GM13976 (cell line): ENCODE measurements at regions not wholly inside any gene's neighbourhood (a gene's known extent, or its start where the extent isn't known, plus 50 kb on each side); places are given as distances from the start of the nearest gene placed in this dataset.

ENCODE experiments used
- DNase-seq: peaks from one replicate; pipeline ENCODE4 v3.0.0; 2012; ENCODE audit warnings: low spot score
- in situ Hi-C: fragments of 300-500 bp; cut with MboI; formaldehyde crosslinking; loops from one replicate; pipeline ENCODE4 v1.12.0; 2022; ENCODE audit warnings: low sequenced_read_pairs, mixed read lengths, inconsistent platforms; ENCODE audit not compliant: unreplicated experiment
- TF ChIP-seq, protein P1 (sequence below): IDR thresholded peaks from 2 replicates; pipeline ENCODE4 v1.5.1; 2012; ENCODE audit warnings: borderline replicate concordance, mild to moderate bottlenecking; ENCODE audit not compliant: insufficient read depth; ENCODE audit errors: extremely low read depth, missing control alignments, control extremely low read depth

DNA sequence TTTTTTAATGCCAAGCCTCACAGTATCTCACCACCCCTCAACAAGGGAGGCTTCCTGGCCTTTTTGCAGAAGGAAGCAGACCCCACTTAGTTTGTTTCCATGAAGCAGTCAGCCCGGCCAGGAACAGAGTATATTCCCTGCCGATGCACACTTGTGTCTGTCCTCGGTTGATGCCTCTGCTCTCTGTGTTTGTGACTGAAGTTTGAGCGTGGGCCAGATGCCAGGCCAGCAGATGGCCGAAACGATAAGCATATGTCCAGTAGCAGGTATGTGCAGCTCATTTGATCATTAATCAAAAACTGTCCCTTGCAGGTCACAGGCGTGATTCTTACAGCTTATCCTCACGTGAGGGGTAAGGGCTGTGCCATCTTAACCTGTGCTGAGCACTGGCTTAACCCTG lies 144.0 kb downstream of the IRS2 start:
- DNase-seq, result no peak
- TF ChIP-seq, protein P1, sequence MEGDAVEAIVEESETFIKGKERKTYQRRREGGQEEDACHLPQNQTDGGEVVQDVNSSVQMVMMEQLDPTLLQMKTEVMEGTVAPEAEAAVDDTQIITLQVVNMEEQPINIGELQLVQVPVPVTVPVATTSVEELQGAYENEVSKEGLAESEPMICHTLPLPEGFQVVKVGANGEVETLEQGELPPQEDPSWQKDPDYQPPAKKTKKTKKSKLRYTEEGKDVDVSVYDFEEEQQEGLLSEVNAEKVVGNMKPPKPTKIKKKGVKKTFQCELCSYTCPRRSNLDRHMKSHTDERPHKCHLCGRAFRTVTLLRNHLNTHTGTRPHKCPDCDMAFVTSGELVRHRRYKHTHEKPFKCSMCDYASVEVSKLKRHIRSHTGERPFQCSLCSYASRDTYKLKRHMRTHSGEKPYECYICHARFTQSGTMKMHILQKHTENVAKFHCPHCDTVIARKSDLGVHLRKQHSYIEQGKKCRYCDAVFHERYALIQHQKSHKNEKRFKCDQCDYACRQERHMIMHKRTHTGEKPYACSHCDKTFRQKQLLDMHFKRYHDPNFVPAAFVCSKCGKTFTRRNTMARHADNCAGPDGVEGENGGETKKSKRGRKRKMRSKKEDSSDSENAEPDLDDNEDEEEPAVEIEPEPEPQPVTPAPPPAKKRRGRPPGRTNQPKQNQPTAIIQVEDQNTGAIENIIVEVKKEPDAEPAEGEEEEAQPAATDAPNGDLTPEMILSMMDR, result no peak
- in situ Hi-C loops, result no loop called here

DNA sequence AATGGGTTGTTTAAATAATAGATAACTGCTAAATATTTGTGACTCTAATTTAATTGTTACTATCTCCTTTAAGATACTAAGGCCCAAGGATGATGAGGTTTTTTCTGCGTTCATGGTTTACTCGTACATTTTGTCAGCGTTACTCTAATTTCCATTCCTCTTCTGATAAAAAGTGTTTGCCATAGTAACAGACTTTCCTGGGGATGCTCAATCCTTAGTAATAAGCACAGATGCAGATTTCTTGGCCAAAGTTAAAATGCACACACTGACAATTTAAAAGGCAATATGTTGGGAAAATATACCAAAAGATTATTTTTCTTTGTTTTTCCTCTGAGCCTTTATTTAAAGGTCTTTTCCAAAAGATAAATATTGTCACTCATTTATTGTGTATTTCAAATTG lies 149.6 kb downstream of the IRS2 start:
- TF ChIP-seq, protein P1, result no peak
- DNase-seq, result no peak
- in situ Hi-C loops, result no loop called here

DNA sequence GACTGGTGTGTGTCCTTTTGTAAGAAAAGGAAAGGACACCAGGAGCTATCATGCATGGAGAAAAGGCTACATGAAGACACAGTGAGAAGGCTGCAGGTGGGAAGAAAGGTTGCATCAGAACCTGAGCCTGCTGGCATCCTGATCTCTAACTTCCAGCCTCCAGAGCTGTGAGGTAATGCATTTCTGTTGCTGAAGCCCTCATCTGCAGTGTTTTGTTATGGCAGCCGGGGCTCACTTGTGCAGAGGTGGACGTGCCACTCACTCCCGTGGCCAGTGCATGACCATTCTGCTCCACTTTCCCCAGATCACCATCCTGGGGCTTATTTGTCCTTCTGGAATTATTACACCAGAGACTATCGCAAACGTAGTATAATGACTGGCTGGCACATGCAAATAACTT lies 155.3 kb downstream of the IRS2 start:
- TF ChIP-seq, protein P1, result no peak
- DNase-seq, result no peak
- in situ Hi-C loops, result no loop called here

DNA sequence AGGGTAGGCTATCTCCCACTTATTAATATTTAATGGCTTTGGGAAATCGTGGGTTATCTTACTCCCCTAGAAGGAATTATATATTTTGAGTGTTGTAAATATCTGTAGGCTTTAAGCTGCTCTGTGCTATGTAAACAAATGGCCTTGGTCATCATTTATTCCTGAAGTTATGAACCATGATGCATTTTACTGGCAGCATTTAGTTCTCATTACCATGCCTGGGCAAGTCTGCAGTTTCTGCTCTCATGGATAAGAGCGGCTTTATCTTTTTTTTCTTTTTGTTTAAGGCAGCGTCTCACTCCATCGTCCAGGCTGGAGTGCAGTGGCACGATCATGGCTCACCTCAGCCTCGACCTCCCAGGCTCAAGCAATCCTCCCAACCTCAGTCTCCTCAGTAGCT lies 156.1 kb downstream of the IRS2 start:
- TF ChIP-seq, protein P1, result no peak
- no peak for DNase-seq
- in situ Hi-C loops, result no loop called here

DNA sequence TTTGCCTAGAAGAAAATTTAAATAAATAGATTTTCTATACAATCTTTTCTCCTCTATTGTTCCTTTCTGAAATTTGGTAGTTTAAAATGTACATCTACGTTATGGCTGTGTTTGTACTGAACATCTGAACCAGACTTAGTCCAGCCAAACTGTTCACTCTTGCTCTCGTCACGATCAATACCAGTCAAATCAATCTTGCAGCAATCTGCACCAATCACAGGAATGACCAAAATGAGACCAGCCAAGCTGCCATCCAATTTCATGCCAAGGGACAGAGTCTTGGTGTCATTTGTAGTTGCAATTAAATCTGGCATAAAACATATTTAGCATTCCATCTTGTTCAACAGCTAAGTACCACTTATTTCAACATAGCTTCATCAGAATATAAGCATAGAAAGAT lies 156.6 kb downstream of the IRS2 start:
- in situ Hi-C loops, result no loop called here
- TF ChIP-seq, protein P1, result no peak
- no peak for DNase-seq

DNA sequence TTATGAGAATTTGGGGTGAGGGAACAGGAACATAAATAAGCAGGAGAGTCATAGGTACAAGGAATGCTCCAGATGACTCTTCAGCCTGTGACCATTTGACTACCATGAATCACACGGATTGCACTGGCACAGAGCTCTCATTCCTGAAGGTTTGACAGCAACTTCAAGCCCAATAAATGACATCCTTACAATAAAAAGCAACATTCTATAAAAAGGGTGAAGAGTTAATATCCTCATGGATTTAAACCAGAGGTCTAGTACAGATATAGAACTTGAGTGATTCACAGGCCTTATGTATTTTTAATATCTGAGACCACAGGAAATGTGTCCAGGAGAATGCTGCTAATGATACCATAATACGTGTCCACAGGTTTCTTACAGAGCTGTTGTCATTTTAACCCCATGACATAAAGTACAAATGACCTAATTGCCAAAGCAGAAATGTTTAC lies 158.1 kb downstream of the IRS2 start:
- TF ChIP-seq, protein P1, result no peak
- in situ Hi-C loops, result no loop called here
- no peak for DNase-seq

DNA sequence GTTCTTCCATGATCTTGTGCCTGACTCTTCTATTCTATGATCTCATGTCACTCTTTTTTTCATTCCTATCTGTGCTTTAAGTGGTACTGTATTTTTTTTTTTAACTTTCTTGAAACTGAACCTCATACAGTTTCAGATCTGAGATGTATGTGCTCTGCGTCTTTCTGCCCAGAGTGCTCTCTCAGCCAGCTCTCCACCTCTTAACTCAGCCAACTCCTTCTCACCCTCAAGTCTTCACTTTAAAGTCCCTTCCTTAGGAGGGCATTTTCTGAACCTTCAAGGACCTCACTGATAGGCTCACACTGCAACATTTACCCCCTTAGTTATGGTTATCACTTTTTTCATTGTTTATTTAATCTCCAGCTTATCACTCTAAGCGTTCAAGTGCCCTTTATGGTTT lies 158.7 kb downstream of the IRS2 start:
- in situ Hi-C loops, result no loop called here
- TF ChIP-seq, protein P1, result no peak
- no peak for DNase-seq
